GM23338 (cell line): ENCODE measurements at regions not wholly inside any gene's neighbourhood (a gene's known extent, or its start where the extent isn't known, plus 50 kb on each side); places are given as distances from the start of the nearest gene placed in this dataset.

Experiments used
- ATAC-seq: fragments of 200-7000 bp; cut with Tn5 transposase; 3 replicates; pipeline ENCODE4 v1.9.1; 2020
- DNase-seq: peaks from one replicate; pipeline ENCODE4 v3.0.0-alpha.2; 2015; ENCODE audit warnings: low spot score
- H2AFZ ChIP-seq: fragments of 200-600 bp; sonication (generic); 2 replicates; pipeline ENCODE4 v1.8.0; 2016; ENCODE audit warnings: antibody characterized with exemption, mild to moderate bottlenecking, moderate library complexity
- H3F3A ChIP-seq: fragments of 200-600 bp; sonication (generic); replicated peaks from 2 replicates; pipeline ENCODE4 v1.8.0; 2017; ENCODE audit warnings: antibody characterized with exemption, mixed run types, low read depth
- H3K27ac ChIP-seq: fragments of 200-600 bp; sonication (generic); 2 replicates; pipeline ENCODE4 v1.6.1; 2016; ENCODE audit warnings: low read depth
- H3K27me3 ChIP-seq: fragments of 200-600 bp; sonication (generic); 2 replicates; pipeline ENCODE4 v1.8.0; 2016; ENCODE audit warnings: mild to moderate bottlenecking, mixed run types, moderate library complexity; ENCODE audit not compliant: insufficient read depth
- H3K36me3 ChIP-seq: fragments of 200-600 bp; sonication (generic); 2 replicates; pipeline ENCODE4 v1.8.0; 2016; ENCODE audit warnings: mild to moderate bottlenecking; ENCODE audit not compliant: insufficient read depth
- H3K4me1 ChIP-seq: fragments of 200-600 bp; sonication (generic); 2 replicates; pipeline ENCODE4 v1.8.0; 2016; ENCODE audit warnings: mild to moderate bottlenecking, moderate library complexity; ENCODE audit not compliant: insufficient read depth
- H3K4me2 ChIP-seq: fragments of 200-600 bp; sonication (generic); 2 replicates; pipeline ENCODE4 v1.7.1; 2017; ENCODE audit warnings: mixed run types
- H3K4me3 ChIP-seq: fragments of 200-600 bp; sonication (generic); 2 replicates; pipeline ENCODE4 v1.6.1; 2016; ENCODE audit warnings: mixed run types
- H3K79me2 ChIP-seq: fragments of 200-600 bp; sonication (generic); replicated peaks from 2 replicates; pipeline ENCODE4 v1.8.0; 2017; ENCODE audit warnings: mild to moderate bottlenecking; ENCODE audit not compliant: insufficient read depth
- H3K9me2 ChIP-seq: fragments of 200-600 bp; sonication (generic); 2 replicates; pipeline ENCODE4 v1.8.0; 2017; ENCODE audit not compliant: insufficient read depth
- H4K20me1 ChIP-seq: fragments of 200-600 bp; sonication (generic); replicated peaks from 2 replicates; pipeline ENCODE4 v1.8.0; 2017; ENCODE audit warnings: mild to moderate bottlenecking; ENCODE audit not compliant: insufficient read depth
- H3K27ac Mint-ChIP-seq: 2 replicates; pipeline ENCODE4 v1.8.0; 2020; ENCODE audit warnings: inconsistent platforms, mild to moderate bottlenecking, moderate library complexity, mixed read lengths
- H3K27me3 Mint-ChIP-seq: 3 replicates; pipeline ENCODE4 v1.8.0; 2022; ENCODE audit warnings: low read depth, mild to moderate bottlenecking, moderate library complexity, mixed read lengths, inconsistent platforms; ENCODE audit not compliant: insufficient read depth, poor library complexity
- H3K36me3 Mint-ChIP-seq: 3 replicates; pipeline ENCODE4 v1.8.0; 2021; ENCODE audit warnings: low read depth, mild to moderate bottlenecking, inconsistent platforms, moderate library complexity, mixed read lengths
- H3K4me1 Mint-ChIP-seq: 3 replicates; pipeline ENCODE4 v1.8.0; 2020; ENCODE audit warnings: mild to moderate bottlenecking, inconsistent platforms, mixed read lengths
- H3K4me3 Mint-ChIP-seq: 3 replicates; pipeline ENCODE4 v1.8.0; 2021; ENCODE audit warnings: moderate library complexity, mild to moderate bottlenecking, inconsistent platforms, mixed read lengths
- H3K9me3 Mint-ChIP-seq: 3 replicates; pipeline ENCODE4 v1.8.0; 2020; ENCODE audit warnings: moderate library complexity, mild to moderate bottlenecking, inconsistent platforms, mixed read lengths
- CREB1 ChIP-seq: fragments of 250-450 bp; sonication (Bioruptor Pico); IDR thresholded peaks from 2 replicates; pipeline ENCODE4 v1.5.0; 2020; ENCODE audit warnings: low read depth, mild to moderate bottlenecking, moderate library complexity
- CTCF ChIP-seq, 2 experiments: fragments of 200-600 bp in 1 of 2; sonication (generic) in 1 of 2; conservative IDR thresholded peaks; 2 replicates each; pipeline versions ENCODE4 v1.5.1 to v1.6.1; 2016 to 2017; ENCODE audit warnings: antibody characterized with exemption in 2 of 2, low read depth in 2 of 2, mild to moderate bottlenecking in 2 of 2, moderate library complexity in 1 of 2
- ETS1 ChIP-seq: IDR thresholded peaks from 2 replicates; pipeline ENCODE4 v1.6.1; 2016; ENCODE audit warnings: antibody characterized with exemption
- EZH2 ChIP-seq: fragments of 200-600 bp; sonication (generic); IDR thresholded peaks from one replicate; pipeline ENCODE4 v1.8.0; 2017; ENCODE audit warnings: antibody characterized with exemption, mild to moderate bottlenecking, low read depth; ENCODE audit not compliant: unreplicated experiment
- EZH2phosphoT487 ChIP-seq: fragments of 200-600 bp; sonication (generic); IDR thresholded peaks from one replicate; pipeline ENCODE4 v1.8.1; 2018; ENCODE audit warnings: antibody characterized with exemption; ENCODE audit not compliant: unreplicated experiment
- NANOG ChIP-seq: IDR thresholded peaks from 2 replicates; pipeline ENCODE4 v1.6.1; 2016; ENCODE audit warnings: antibody characterized with exemption, borderline replicate concordance
- REST ChIP-seq: IDR thresholded peaks from one replicate; pipeline ENCODE4 v1.6.1; 2018; ENCODE audit warnings: antibody characterized with exemption; ENCODE audit not compliant: unreplicated experiment
- STAT1 ChIP-seq: IDR thresholded peaks from one replicate; pipeline ENCODE4 v1.6.1; 2016; ENCODE audit warnings: antibody characterized with exemption; ENCODE audit not compliant: unreplicated experiment
- ZNF114 ChIP-seq: fragments of 250-450 bp; sonication (Bioruptor Pico); IDR thresholded peaks from 2 replicates; pipeline ENCODE4 v1.5.0; 2020; ENCODE audit warnings: mild to moderate bottlenecking, moderate library complexity
- ZNF331 ChIP-seq: fragments of 250-450 bp; sonication (Bioruptor Pico); IDR thresholded peaks from 2 replicates; pipeline ENCODE4 v1.5.0; 2020; ENCODE audit warnings: low read depth, mild to moderate bottlenecking, moderate library complexity
- ZNF462 ChIP-seq: fragments of 250-450 bp; sonication (Bioruptor Pico); IDR thresholded peaks from 2 replicates; pipeline ENCODE4 v1.5.0; 2020; ENCODE audit warnings: mild to moderate bottlenecking, moderate library complexity

GRCh38 chr2:176764921-176765320, 447.7 kb upstream of the HNRNPA3 start:
- H3K4me1 Mint-ChIP-seq: peaks cover 47% of the 10 kb centered on the region

More at GRCh38 chr2:176764921-176765320, 447.7 kb upstream of the HNRNPA3 start:
- Histone ChIP-seq H4K20me1 (no peaks in the 10 kb centered on the region), H3K4me1 (peaks cover 36% of the 10 kb centered on the region), H3K79me2 (no peaks in the 10 kb centered on the region), H3K4me3 (no peak overlapping the region), H3F3A (peaks cover 7% of the 10 kb centered on the region; the same call in 1 of the 2 replicates), H3K4me2 (peak overlapping the region; percentile 64), H3K27ac (peak overlapping the region; percentile 95), H2AFZ (no peak overlapping the region), H3K27me3 (no peaks in the 10 kb centered on the region), H3K36me3 (0 out of 2 replicates have a peak, but pooled peaks cover 2% of the 10 kb centered on the region), H3K9me2 (0 out of 2 replicates have a peak, but pooled peaks cover 13% of the 10 kb centered on the region)
- H3K27me3 Mint-ChIP-seq: peaks cover 7% of the 10 kb centered on the region
- peaks cover 5% of the 10 kb centered on the region; the same call in 1 of the 3 replicates for H3K9me3 Mint-ChIP-seq
- ATAC-seq (no peak), DNase-seq (no peak)
- peak overlapping the region; percentile 94 for H3K27ac Mint-ChIP-seq
- no peak for TF ChIP-seq ZNF114 (CRISPR knock-in tag)
- no peak for TF ChIP-seq NANOG
- TF ChIP-seq CTCF (conservative IDR thresholded peaks at IDR 0.05; ENCODE audit: low read depth in 2 of 2): no peak
- TF ChIP-seq ZNF462 (CRISPR knock-in tag): no peak
- no peak for TF ChIP-seq EZH2
- no peak for TF ChIP-seq REST
- no peak for TF ChIP-seq EZH2phosphoT487
- TF ChIP-seq ZNF331 (CRISPR knock-in tag): no peak
- no peak for TF ChIP-seq ETS1
- no peak for TF ChIP-seq STAT1
- TF ChIP-seq CREB1 (CRISPR knock-in tag): no peak
- H3K36me3 Mint-ChIP-seq: peaks cover 3% of the 10 kb centered on the region; the same call in 1 of the 3 replicates
- no peak overlapping the region for H3K4me3 Mint-ChIP-seq
